ENCODE measurements at regions not wholly inside any gene's neighbourhood (a gene's known extent, or its start where the extent isn't known, plus 50 kb on each side); places are given as distances from the start of the nearest gene placed in this dataset.

- in situ Hi-C loops (cut with HindIII; ENCODE audit: low sequenced_read_pairs) = no loop called here
- DNase-seq (ENCODE audit: low read depth, low spot score) = no peak
- no peak for TF ChIP-seq CTCF (IDR thresholded peaks at IDR 0.05; ENCODE audit: low read depth, low read length)
Measured at GRCh38 chr3:96169111-96169766, 645.2 kb upstream of the EPHA6 start.

GRCh38 chr3:96172917-96173316 is 641.5 kb upstream of the EPHA6 start:
- H3K4me3 ChIP-seq (ENCODE audit: low read depth, low read length) = no peak overlapping the region
- in situ Hi-C loops (cut with HindIII; ENCODE audit: low sequenced_read_pairs) = no loop called here
- DNase-seq (ENCODE audit: low read depth, low spot score) = no peak
- TF ChIP-seq CTCF (IDR thresholded peaks at IDR 0.05; ENCODE audit: low read depth, low read length) = no peak

More at GRCh38 chr3:96169111-96169766, 645.2 kb upstream of the EPHA6 start:
- no peak overlapping the region for H3K4me3 ChIP-seq (ENCODE audit: low read depth, low read length)

- in situ Hi-C loops (cut with HindIII; ENCODE audit: low sequenced_read_pairs) = no loop called here
- no peak overlapping the region for H3K4me3 ChIP-seq (ENCODE audit: low read depth, low read length)
- DNase-seq (ENCODE audit: low read depth, low spot score) = no peak
- no peak for TF ChIP-seq CTCF (IDR thresholded peaks at IDR 0.05; ENCODE audit: low read depth, low read length)
Measured at GRCh38 chr3:96175500-96175899, 638.9 kb upstream of the EPHA6 start.

- H3K4me3 ChIP-seq (ENCODE audit: low read depth, low read length) = no peak overlapping the region
- no peak for TF ChIP-seq CTCF (IDR thresholded peaks at IDR 0.05; ENCODE audit: low read depth, low read length)
- in situ Hi-C loops (cut with HindIII; ENCODE audit: low sequenced_read_pairs) = no loop called here
Measured at GRCh38 chr3:96182756-96183155, 631.6 kb upstream of the EPHA6 start.

GRCh38 chr3:96183871-96184270 is 630.5 kb upstream of the EPHA6 start:
- in situ Hi-C loops (cut with HindIII; ENCODE audit: low sequenced_read_pairs) = no loop called here
- no peak for TF ChIP-seq CTCF (IDR thresholded peaks at IDR 0.05; ENCODE audit: low read depth, low read length)
- H3K4me3 ChIP-seq (ENCODE audit: low read depth, low read length) = no peak overlapping the region
- DNase-seq (ENCODE audit: low read depth, low spot score) = no peak

More at GRCh38 chr3:96182756-96183155, 631.6 kb upstream of the EPHA6 start:
- peak; percentile 0 for DNase-seq (ENCODE audit: low read depth, low spot score)

- no peak for DNase-seq (ENCODE audit: low read depth, low spot score)
- in situ Hi-C loops (cut with HindIII; ENCODE audit: low sequenced_read_pairs) = no loop called here
- TF ChIP-seq CTCF (IDR thresholded peaks at IDR 0.05; ENCODE audit: low read depth, low read length) = no peak
- H3K4me3 ChIP-seq (ENCODE audit: low read depth, low read length) = no peak overlapping the region
Measured at GRCh38 chr3:96190024-96190616, 624.3 kb upstream of the EPHA6 start.
